NCI-H2081 treated with DMSO at 0.1 percent for 48 hours (cell line): ENCODE measurements at regions not wholly inside any gene's neighbourhood (a gene's known extent, or its start where the extent isn't known, plus 50 kb on each side); places are given as distances from the start of the nearest gene placed in this dataset.
"Not testable (repeated sequence)": the region's sequence is repeated elsewhere in the genome, so short reads cannot be mapped to it uniquely, and the experiment has no call there.

Experiments used
- DNase-seq: peaks from one replicate; lab custom pipeline; 2025; lab: John Stamatoyannopoulos, UW

- DNase-seq, result no peak
Measured at GRCh38 chr6:68059899-68060298, 575.2 kb upstream of the ADGRB3 start.

GRCh38 chr6:68059261-68059660, 575.8 kb upstream of the ADGRB3 start:
- DNase-seq, result no peak

DNA sequence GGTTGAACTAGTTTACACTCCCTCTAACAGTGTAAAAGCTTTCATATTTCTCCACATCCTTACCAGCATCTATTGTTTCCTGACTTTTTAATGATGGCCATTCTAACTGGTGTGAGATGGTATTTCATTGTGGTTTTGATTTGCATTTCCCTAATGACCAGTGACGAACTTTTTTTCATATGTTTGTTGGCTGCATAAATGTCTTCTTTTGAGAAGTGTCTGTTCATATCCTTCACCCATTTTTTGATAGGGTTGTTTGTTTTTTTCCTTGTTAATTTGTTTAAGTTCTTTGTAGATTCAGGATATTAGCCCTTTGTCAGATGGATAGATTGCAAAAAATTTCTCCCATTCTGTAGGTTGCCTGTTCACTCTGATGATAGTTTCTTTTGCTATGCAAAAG, 578.5 kb upstream of the ADGRB3 start:
- not testable (repeated sequence) for DNase-seq

GRCh38 chr6:68054756-68055155, 580.3 kb upstream of the ADGRB3 start:
- DNase-seq, result no peak

- no peak for DNase-seq
Measured at GRCh38 chr6:68053805-68054373, 581.2 kb upstream of the ADGRB3 start.

DNA sequence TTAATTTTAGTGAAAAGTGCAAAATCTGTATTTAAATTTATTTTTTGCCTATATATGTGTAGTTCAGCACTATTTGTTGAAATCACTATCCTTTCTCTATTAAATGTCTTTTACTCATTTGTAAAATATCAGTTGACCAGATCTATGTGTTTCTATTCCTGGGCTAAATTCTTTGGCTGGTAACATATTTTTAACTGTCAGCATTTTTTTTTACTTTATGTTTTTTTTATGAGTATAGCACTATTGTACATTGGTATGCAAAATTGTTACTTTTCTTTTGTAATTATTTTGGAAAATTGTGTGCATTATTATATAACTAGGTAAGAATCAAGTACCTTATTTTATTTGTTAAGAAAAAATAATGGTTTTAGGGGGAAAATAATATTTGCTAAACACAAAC, 582.8 kb upstream of the ADGRB3 start:
- DNase-seq, result no peak

DNA sequence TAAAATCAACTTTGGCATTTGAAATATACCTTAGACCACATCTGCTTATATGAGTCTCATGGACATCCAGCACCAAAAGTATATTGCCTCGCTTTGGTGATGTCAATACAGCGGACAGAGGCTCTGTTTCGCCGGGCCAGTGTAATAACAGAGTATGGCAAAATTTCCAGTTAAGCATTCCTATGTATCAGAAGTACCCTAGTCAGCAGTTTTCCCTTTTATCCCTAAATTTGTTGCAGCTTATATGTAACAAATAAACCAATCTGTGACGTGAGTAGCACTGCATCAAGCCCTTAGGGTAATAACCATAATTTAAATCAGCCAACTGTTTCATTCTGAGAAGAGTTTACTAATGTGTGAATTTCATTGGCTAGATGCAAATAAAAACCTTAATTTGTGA, 585.5 kb upstream of the ADGRB3 start:
- no peak for DNase-seq

GRCh38 chr6:68046756-68047155, 588.3 kb upstream of the ADGRB3 start:
- DNase-seq, result no peak

GRCh38 chr6:68046302-68046701, 588.8 kb upstream of the ADGRB3 start:
- DNase-seq, result no peak

DNA sequence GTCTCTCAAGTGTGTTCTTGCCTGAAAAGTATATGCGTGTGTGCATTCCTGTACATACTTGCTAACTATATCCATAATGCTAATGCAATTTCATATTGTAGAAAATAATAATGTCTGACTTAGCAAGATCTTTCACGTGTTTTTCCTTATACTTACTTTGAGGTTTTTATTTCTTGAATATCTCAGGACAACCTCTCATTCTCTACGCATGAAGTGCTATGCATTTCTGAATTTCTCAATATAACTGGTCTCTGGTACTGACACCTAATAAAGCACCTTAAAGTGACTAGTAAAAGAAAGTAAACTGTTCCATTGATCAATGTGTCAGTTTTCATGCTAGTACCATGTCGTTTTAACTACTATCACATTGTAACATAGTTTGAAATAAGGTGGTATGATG, 589.9 kb upstream of the ADGRB3 start:
- DNase-seq, result no peak

DNA sequence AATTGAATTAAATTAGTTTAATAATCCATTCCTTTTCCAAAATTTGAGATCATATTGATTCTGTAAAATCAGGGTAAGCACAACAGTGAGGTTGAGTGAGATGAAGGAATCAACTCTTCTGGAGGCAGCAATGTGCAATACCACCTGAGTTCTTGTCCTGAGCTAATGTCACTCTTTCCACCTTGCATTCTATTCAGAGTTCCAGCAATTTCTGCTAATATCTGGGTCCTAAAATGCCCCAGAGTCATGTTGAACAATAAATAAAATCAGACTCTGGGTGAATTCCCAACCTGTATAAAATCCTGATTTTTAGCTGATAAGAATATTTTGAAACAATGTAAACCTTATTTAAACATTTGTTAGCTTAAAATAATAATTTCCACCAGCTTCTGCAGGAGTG, 590.8 kb upstream of the ADGRB3 start:
- no peak for DNase-seq

DNA sequence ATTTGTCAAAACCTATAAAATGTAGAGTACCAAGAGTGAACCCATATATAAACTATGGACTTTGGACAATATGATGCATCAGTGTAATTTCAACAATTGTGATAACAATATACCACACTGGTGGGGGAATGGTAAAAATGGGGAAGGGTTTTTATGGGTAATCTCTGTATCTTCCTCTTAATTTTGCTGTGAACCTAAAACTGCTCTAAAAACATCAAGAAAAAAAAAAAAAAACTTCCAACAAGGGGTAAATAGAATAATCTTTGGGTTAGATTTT, 592.0 kb upstream of the ADGRB3 start:
- DNase-seq, result no peak

DNA sequence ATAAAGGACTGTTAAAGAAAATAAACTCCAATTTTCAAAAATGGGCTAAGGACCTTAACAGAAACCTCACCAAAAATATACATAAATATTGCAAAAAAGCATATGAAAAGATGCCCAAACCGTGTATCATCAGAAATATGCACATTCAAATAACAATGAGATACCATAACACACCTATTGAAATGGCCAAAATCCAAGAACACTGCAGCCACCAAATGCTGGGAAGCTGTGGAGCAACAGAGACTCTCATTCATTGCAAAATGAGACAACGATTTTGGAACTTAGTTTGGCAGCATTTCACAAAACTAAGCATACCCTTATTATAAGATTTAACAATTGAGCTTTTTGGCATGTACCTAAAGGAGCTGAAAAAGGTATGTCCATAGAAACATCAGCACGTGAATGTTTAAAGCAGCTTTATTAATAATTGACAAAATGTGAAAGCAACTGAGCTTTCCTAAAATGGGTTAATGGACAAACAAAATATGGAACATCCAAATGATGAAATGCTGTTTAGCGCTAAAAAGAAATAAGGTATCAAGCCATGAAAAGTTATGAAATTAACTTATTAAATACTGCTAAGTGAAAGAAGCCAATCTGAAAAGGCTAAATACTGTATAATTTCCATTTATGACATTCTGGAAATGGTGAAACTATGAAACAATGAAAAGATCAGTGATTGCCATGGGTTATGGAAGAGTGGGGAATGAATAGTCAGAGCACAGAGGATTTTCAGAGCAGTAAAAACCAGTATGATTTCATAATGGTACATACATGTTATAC, 592.6 kb upstream of the ADGRB3 start:
- no peak for DNase-seq

- no peak for DNase-seq
Measured at GRCh38 chr6:68040780-68041179, 594.3 kb upstream of the ADGRB3 start.

GRCh38 chr6:68040312-68040778, 594.7 kb upstream of the ADGRB3 start:
- no peak for DNase-seq

DNA sequence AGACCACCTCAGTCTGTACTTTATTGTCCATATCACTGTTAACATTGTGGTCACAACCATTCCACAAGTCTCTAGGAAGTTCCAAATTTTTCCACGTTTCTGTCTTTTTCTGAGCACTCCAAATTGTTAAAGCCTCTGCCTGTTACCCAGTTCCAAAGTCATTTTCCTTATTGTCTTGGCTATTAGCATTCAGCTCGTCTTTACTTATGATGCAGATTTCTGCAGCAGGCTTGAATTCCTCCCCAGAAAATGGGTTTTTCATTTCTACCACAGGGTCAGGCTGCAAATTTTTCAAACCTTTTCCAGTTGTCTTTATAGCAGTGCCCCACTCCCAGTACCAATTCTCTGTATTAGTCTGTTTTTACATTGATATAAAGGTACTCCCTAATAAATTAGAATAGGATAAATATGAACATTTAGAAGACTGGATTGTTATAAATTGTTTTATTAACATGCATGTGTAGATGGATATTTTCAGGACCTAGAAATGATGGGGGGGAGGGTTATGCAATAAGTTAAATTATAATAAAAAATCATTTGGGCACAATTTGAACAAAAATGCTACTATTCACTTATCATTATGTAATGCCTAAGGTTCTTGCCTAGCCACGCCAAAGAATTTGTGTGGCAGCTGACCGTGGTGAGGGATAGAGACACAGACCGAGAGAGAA, 595.3 kb upstream of the ADGRB3 start:
- DNase-seq, result no peak

GRCh38 chr6:68038815-68039408, 596.2 kb upstream of the ADGRB3 start:
- DNase-seq, result no peak

GRCh38 chr6:68032217-68032616, 602.9 kb upstream of the ADGRB3 start:
- DNase-seq, result no peak

GRCh38 chr6:68031054-68031453, 604.0 kb upstream of the ADGRB3 start:
- no peak for DNase-seq

DNA sequence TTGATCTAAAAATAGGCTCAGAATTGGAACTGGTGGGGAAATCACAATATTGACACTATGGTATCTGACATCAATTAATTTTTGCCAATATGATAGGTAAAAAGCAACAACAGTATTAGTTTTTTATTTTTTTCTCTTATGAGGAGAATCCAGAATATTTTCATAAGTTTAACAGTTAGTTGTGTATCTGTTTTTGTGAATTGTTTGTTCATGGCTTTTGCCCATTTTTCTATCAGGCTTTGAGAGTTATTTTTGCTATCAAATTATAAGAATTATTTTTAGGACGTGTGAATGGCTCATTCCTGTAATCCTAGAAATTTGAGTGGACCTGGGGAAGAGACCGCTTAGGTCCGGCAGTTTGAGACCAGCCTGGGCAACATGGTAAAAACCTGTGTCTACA, 608.6 kb upstream of the ADGRB3 start:
- no peak for DNase-seq

DNA sequence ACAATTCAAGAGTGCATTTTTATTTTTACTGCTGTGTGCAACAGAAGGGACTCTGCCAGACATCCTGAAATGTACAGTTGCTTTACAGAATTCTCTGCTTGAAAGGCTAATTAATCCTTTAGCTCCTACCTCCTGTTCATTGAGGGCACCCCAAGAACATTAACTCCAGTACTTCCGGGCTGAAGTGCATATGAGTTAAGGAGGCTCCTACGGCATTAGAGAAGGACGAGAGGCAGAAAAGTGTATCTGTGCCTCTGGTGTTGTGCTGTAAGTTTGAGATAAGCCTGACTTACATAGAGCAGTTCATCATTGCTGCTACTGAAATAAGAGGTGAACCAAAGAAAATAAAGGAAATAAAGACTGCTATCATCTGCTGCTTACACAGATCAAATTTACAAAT, 609.3 kb upstream of the ADGRB3 start:
- DNase-seq, result no peak

- DNase-seq, result no peak
Measured at GRCh38 chr6:68024570-68025269, 610.4 kb upstream of the ADGRB3 start.

- not testable (repeated sequence) for DNase-seq
Measured at GRCh38 chr6:68022968-68023367, 612.1 kb upstream of the ADGRB3 start.
